NCI-H2081 (cell line): ENCODE measurements at regions not wholly inside any gene's neighbourhood (a gene's known extent, or its start where the extent isn't known, plus 50 kb on each side); places are given as distances from the start of the nearest gene placed in this dataset.
"Not testable (repeated sequence)": the region's sequence is repeated elsewhere in the genome, so short reads cannot be mapped to it uniquely, and the experiment has no call there.

Experiments used
- DNase-seq, 2 experiments: peaks; one replicate each; lab custom pipeline; 2025; lab: John Stamatoyannopoulos, UW

- no peak for DNase-seq
Observed at GRCh38 chr20:47897461-47897860, 112.2 kb upstream of the SULF2 start.

DNA sequence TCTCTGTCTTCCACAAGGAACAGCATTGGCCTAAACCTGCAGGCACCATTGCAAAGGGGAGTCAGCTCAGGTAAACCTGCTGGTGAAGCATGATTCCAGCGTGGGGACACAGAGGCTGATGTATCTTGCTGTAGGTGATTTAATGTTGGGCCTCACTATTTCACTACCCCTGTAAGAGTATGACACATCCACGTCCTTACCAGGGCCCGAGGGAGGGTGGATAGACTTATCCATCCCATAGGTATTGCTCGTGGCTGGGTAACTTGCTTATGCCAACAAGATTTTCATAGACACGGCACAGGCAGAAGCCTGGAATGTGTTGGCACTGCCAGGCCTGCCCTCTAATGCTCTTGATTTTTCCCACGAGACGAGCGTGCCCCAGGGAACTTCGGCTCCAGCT, 107.4 kb upstream of the SULF2 start:
- DNase-seq = not testable (repeated sequence)

- DNase-seq = not testable (repeated sequence)
Observed at GRCh38 chr20:47890708-47891107, 105.4 kb upstream of the SULF2 start.

- DNase-seq = not testable (repeated sequence)
Observed at GRCh38 chr20:47889751-47890150, 104.5 kb upstream of the SULF2 start.

DNA sequence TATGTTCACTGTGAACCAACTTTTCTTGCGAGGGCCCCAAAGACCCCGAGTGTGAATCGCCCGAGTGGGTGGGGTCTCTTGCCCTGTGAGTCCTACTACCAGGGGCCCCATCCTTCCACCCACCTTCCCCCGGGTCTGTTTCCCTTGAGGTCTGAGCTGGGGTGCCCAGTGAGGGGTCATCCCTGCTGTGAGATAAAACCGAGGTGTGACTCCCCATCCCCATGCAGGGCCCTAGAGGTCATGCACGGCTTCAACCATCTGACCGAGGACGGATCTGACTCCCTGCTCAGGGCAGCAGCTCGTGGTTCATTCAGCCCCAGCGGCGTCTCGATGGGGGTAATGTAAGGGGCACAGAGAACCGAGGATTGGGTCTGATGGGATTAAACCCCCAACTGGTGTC, 103.1 kb upstream of the SULF2 start:
- DNase-seq = no peak

- no peak for DNase-seq
Observed at GRCh38 chr20:47887477-47888080, 102.3 kb upstream of the SULF2 start.

DNA sequence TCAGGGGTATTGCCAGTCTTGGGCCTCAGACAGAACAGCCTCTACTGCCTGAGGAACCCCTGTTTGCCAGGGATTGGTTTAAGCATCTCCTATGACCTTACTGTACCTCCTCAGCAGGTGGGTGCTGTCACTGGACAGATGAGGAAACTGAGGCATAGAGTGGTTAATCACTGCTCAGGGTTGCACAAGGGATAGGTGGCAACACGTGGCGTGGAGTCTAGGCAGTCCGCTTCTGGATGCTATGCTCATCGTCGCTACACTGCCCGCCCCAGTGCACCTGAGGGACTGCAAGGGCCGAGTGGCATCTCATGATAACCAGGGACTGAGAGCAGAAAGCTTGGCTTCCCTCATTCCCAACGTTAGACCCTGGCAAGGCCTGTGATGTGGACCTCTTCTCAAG, 101.8 kb upstream of the SULF2 start:
- no peak for DNase-seq

DNA sequence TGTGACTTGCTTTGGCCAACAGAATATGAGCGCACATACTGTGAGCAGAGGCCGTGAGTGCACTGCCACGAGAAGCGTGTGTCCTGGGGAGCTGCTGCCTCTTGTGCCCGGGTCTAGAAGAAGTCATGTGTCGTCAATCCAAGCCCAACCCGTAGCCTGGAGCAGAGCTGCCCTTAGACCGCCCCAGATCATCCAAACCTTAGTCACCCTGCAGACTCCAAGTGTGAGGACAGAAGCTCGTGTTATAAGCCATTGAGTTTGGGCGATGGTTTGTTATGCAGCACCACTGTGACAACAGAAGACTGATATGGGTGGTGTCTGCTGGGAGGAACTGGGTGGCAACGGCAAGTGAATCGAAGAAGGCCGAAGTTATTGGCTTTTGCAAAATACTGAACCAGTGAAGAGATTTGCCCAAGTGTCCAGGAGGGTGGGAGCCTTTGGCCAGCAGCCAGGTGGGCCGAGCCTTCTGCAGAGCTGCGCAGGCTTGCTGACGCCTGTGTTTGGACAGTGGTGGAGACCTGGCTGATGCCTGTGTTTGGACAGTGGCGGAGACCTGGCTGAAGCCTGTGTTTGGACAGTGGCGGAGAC, 101.3 kb upstream of the SULF2 start:
- no peak for DNase-seq

- DNase-seq = no peak
Observed at GRCh38 chr20:47885909-47886453, 100.7 kb upstream of the SULF2 start.

- DNase-seq = not testable (repeated sequence)
Observed at GRCh38 chr20:47883940-47884339, 98.7 kb upstream of the SULF2 start.

DNA sequence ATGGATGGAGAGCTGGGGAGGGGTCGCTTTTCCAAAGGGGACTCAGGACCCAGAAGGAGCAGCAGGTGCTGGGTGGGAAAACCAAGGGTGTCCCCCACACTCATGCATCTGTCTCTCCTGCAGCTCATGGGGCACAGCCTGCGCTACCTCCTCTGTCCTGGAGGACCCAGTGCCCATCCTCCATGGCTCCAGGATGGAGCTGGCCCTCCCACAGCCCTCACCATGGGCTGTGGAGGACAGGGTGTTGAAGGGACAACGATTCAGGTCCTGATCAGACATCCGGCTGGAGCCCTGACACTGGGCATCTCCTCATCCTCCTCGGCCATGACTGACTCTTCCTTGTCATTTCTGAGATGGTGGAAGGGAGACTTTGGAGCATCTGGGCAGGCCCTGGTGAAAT, 97.9 kb upstream of the SULF2 start:
- no peak for DNase-seq

- DNase-seq = no peak
Observed at GRCh38 chr20:47879771-47880170, 94.5 kb upstream of the SULF2 start.

- DNase-seq = no peak
Observed at GRCh38 chr20:47878601-47879027, 93.3 kb upstream of the SULF2 start.

DNA sequence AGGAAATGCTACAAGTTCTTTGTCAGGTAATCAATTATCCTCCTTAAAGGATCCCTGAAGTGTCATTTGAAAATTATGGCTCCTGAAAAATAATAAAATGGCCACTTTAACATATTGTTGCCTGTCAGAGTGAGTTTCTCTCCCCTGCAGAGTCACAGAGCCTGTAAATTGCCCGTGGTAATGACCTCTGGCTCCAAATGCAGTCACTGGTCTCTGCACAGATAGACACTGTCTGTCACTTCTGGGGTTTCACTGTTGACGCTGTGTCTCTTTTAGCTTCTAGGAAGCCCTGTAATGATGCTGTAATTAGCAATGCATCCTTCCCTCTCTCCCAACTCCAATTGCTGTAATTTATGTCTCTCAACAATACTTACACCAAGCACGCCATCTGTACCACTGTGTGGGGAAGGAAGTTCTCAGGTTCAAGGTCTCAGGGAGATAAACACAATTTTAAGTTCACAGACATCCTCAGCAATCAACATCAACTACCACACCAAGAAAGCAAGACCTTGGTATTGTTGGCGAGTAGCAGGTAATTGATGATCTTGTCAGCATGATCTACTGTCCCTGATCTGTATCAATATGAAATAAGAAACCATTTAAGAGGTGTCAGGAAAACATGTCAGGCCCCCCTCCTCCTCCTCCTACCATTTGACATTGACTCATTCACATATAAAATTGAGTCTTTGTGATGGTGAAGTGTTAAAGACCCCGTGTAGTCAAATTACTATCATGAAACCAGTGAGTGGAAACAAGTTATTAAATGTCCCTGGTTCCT, 91.2 kb upstream of the SULF2 start:
- no peak for DNase-seq

- DNase-seq = no peak
Observed at GRCh38 chr20:47875297-47876025, 90.2 kb upstream of the SULF2 start.

GRCh38 chr20:47872341-47872740, 87.1 kb upstream of the SULF2 start:
- no peak for DNase-seq

- DNase-seq = no peak
Observed at GRCh38 chr20:47870475-47870874, 85.2 kb upstream of the SULF2 start.

DNA sequence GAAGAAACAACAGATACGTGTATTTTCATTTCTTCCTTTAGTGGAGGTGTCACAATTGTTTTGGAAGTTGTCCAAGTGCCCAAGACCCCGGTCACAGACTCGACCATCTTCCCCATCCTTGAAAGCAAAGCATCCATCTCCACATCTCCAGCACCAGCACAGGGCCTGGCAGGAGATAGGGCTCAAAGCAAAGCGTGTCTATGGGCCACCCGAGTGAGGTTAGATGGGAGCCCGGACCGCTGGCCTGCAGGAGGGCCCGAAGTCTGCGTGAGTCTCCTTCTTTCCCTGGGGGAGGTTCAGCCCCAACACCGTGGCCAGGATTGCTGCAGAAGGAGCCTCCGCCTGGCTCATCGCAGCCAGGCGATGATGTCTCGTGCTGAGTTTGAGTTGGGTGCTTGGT, 83.5 kb upstream of the SULF2 start:
- no peak for DNase-seq

DNA sequence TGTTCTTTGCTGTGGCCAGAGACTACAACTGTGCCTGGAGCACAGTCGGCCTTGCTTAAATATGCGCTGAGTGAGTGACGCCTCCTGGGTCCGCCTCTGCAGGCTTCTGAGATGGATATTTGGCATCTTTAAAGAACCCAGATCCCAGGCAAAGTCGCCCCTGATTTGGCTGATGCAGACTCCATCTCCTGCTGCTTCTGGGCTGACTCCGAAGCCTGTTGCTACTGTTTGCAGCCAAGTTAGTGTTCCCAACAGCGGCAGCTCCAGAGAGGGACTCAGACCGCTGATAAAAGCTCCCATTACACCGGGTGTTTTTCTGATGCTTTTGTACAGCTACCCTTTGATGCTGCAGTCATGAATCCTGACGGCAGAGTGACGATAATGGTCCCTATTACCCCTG, 83.0 kb upstream of the SULF2 start:
- DNase-seq = no peak

- no peak for DNase-seq
Observed at GRCh38 chr20:47867831-47868230, 82.5 kb upstream of the SULF2 start.

DNA sequence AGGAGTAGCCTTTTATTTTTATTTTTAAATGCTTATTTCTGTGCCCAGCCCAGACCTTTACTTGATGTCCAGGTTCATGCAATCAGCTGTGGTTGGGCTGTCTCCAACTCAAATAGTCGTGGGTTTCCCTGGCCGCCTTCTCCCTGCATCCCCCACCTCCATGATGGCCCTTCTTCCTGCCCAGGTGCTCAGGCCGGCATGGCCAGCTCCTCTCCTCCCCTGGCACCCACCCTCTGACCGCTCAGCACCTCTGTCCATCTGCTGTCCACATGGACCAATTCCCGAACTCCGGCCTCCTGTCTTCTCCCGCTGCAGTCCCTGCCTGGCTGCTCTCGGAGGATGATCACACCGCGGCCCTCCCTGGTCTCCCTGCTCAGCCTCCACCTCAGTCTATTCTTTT, 81.2 kb upstream of the SULF2 start:
- DNase-seq = no peak

- DNase-seq = no peak
Observed at GRCh38 chr20:47865912-47866311, 80.6 kb upstream of the SULF2 start.
